ENCODE measurements at regions not wholly inside any gene's neighbourhood (a gene's known extent, or its start where the extent isn't known, plus 50 kb on each side); places are given as distances from the start of the nearest gene placed in this dataset.

DNA sequence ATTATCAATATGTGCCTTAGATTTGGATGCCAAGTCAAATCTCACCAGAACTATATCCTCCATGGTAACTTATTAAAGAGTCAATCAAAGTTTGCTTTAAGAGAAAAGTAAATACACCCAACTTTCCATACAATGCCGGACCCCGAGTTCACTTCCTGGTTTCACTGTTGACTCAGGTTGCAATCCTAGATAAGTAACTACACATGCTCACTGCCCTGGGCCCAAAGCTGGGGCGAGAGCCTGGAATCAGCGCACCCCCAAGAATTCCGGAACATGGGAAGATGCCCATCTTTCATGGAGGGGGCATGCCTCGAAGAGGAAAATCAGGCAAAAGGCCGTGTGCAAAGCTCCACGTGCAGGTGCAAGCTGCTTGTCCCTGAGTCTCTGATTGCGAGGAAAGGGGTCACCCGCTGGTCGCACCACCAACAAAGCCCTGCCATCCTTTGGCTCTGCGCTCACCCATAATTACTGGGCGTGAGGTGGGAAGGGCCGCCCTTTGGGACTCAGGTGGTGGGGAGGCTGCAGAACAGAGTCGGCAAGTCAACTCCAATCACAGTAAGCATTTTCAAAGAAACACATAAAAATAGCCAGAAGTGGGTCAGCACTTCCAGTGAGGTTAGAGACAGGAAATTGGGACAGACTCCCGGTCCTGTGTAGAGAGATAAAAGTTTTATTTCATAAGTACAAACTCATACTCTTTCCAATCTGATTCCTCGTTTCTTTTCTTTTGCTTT lies 167.7 kb downstream of the TOMM20 start (continued):
- TF ChIP-seq BCL6 (CRISPR knock-in tag; IDR thresholded peaks at IDR 0.05) = peak; percentile 87
- TF ChIP-seq HIVEP1 (CRISPR knock-in tag; IDR thresholded peaks at IDR 0.05) = peak; percentile 89
- TF ChIP-seq ZNF432 (CRISPR knock-in tag; IDR thresholded peaks at IDR 0.05; ENCODE audit: borderline replicate concordance) = no peak
- no peak for TF ChIP-seq SNRNP70 (IDR thresholded peaks at IDR 0.05; ENCODE audit: low read depth, low read length)
- TF ChIP-seq FOXJ3 (CRISPR knock-in tag; IDR thresholded peaks at IDR 0.05; ENCODE audit: borderline replicate concordance) = peak; percentile 80; the same call in 1 of the 2 replicates
- peak; percentile 88 for TF ChIP-seq PPARG (CRISPR knock-in tag; conservative IDR thresholded peaks at IDR 0.05)
- peak; percentile 99 for TF ChIP-seq ETV5 (CRISPR knock-in tag; IDR thresholded peaks at IDR 0.05; ENCODE audit: borderline replicate concordance)
- TF ChIP-seq HNF4A (CRISPR knock-in tag; IDR thresholded peaks at IDR 0.05) = peak; percentile 92
- peak; percentile 91 for TF ChIP-seq ZNF768 (CRISPR knock-in tag; IDR thresholded peaks at IDR 0.05)
- no peak for TF ChIP-seq RELA (CRISPR knock-in tag; IDR thresholded peaks at IDR 0.05)
- TF ChIP-seq ZBTB20 (CRISPR knock-in tag; IDR thresholded peaks at IDR 0.05; ENCODE audit: borderline replicate concordance, low read depth) = peak; percentile 99
- TF ChIP-seq ETV6 (CRISPR knock-in tag; conservative IDR thresholded peaks at IDR 0.05) = peak; percentile 73; the same call in 1 of the 2 replicates
- TF ChIP-seq CEBPB (IDR thresholded peaks at IDR 0.05; ENCODE audit: borderline replicate concordance, low read depth, low read length) = peak; percentile 66
- peak; percentile 64; the same call in 1 of the 2 replicates for TF ChIP-seq TGIF2 (CRISPR knock-in tag; IDR thresholded peaks at IDR 0.05)
- TF ChIP-seq ATF1 (CRISPR knock-in tag; IDR thresholded peaks at IDR 0.05) = peak; percentile 62
- 0 out of 2 replicates have a peak, but pooled peaks have one; percentile 28 for TF ChIP-seq PAWR (CRISPR knock-in tag; IDR thresholded peaks at IDR 0.05; ENCODE audit: borderline replicate concordance)
- TF ChIP-seq RXRB (CRISPR knock-in tag; IDR thresholded peaks at IDR 0.05; ENCODE audit: borderline replicate concordance) = peak; percentile 93
- TF ChIP-seq SMYD3 (CRISPR knock-in tag; IDR thresholded peaks at IDR 0.05) = peak; percentile 73; the same call in 1 of the 2 replicates
- 0 out of 2 replicates have a peak, but pooled peaks have one; percentile 48 for TF ChIP-seq ZKSCAN5 (CRISPR knock-in tag; IDR thresholded peaks at IDR 0.05)
- peak; percentile 83 for TF ChIP-seq CCDC6 (CRISPR knock-in tag; IDR thresholded peaks at IDR 0.05)
- TF ChIP-seq, protein P1, sequence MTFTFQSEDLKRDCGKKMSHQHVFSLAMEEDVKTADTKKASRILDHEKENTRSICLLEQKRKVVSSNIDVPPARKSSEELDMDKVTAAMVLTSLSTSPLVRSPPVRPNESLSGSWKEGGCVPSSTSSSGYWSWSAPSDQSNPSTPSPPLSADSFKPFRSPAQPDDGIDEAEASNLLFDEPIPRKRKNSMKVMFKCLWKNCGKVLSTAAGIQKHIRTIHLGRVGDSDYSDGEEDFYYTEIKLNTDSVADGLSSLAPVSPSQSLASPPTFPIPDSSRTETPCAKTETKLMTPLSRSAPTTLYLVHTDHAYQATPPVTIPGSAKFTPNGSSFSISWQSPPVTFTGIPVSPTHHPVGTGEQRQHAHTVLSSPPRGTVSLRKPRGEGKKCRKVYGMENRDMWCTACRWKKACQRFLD (CRISPR knock-in tag; IDR thresholded peaks at IDR 0.05; ENCODE audit: borderline replicate concordance) = peak; percentile 11; the same call in 1 of the 2 replicates
- TF ChIP-seq, protein P2, sequence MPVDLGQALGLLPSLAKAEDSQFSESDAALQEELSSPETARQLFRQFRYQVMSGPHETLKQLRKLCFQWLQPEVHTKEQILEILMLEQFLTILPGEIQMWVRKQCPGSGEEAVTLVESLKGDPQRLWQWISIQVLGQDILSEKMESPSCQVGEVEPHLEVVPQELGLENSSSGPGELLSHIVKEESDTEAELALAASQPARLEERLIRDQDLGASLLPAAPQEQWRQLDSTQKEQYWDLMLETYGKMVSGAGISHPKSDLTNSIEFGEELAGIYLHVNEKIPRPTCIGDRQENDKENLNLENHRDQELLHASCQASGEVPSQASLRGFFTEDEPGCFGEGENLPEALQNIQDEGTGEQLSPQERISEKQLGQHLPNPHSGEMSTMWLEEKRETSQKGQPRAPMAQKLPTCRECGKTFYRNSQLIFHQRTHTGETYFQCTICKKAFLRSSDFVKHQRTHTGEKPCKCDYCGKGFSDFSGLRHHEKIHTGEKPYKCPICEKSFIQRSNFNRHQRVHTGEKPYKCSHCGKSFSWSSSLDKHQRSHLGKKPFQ (CRISPR knock-in tag; IDR thresholded peaks at IDR 0.05; ENCODE audit: insufficient replicate concordance) = peak; percentile 89
- TF ChIP-seq PAX8 (CRISPR knock-in tag; IDR thresholded peaks at IDR 0.05; ENCODE audit: borderline replicate concordance) = 0 out of 2 replicates have a peak, but pooled peaks have one; percentile 25
- TF ChIP-seq PCBP1 (IDR thresholded peaks at IDR 0.05; ENCODE audit: borderline replicate concordance, low read depth, low read length) = 0 out of 2 replicates have a peak, but pooled peaks have one; percentile 36
- 0 out of 2 replicates have a peak, but pooled peaks have one; percentile 20 for TF ChIP-seq RNF2 (conservative IDR thresholded peaks at IDR 0.05; ENCODE audit: low read depth)
- TF ChIP-seq ZFAT (CRISPR knock-in tag; conservative IDR thresholded peaks at IDR 0.05) = no peak
- no peak for TF ChIP-seq GLI4 (CRISPR knock-in tag; IDR thresholded peaks at IDR 0.05; ENCODE audit: borderline replicate concordance)
- TF ChIP-seq MXD4 (CRISPR knock-in tag; IDR thresholded peaks at IDR 0.05) = no peak
- TF ChIP-seq NFATC3 (CRISPR knock-in tag; IDR thresholded peaks at IDR 0.05) = peak; percentile 90; the same call in 1 of the 2 replicates
- TF ChIP-seq ZNF232 (CRISPR knock-in tag; IDR thresholded peaks at IDR 0.05; ENCODE audit: borderline replicate concordance) = no peak; the same call in 1 of the 2 replicates
